DOHH2 (cell line): ENCODE measurements at regions not wholly inside any gene's neighbourhood (a gene's known extent, or its start where the extent isn't known, plus 50 kb on each side); places are given as distances from the start of the nearest gene placed in this dataset.

ENCODE experiments used
- EZH2phosphoT487 ChIP-seq: fragments of 200-600 bp; sonication (generic); IDR thresholded peaks from 2 replicates; pipeline ENCODE4 v1.6.1; 2017; ENCODE audit warnings: borderline replicate concordance, mild to moderate bottlenecking, antibody characterized with exemption, low read length, moderate library complexity, mixed read lengths
- TF ChIP-seq, protein P1 (sequence below): fragments of 200-600 bp; sonication (generic); IDR thresholded peaks from one replicate; pipeline ENCODE4 v1.5.1; 2014; ENCODE audit warnings: antibody characterized with exemption, mild to moderate bottlenecking, low read depth, low read length; ENCODE audit not compliant: poor library complexity, severe bottlenecking

DNA sequence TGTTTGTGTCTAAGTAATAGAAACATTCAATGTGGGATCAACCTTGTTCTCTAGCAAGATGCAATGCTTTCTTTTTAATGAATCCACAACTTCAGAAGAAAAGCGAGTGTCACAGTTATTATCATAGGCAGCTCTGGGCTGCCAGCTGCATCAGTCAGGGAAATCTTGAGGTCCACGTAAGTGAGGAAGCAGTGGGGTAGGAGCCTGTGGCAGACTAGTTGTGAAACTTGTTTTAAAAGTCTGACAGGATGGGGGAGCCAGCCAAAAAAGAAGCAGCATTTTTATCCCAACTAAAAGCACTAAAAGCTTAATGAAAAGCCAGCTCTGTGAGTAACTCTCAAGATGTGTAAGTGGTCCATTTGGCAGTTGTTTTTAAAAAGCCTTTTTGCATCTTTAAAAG is 113.1 kb downstream of the ZNF326 start:
- TF ChIP-seq, protein P1, sequence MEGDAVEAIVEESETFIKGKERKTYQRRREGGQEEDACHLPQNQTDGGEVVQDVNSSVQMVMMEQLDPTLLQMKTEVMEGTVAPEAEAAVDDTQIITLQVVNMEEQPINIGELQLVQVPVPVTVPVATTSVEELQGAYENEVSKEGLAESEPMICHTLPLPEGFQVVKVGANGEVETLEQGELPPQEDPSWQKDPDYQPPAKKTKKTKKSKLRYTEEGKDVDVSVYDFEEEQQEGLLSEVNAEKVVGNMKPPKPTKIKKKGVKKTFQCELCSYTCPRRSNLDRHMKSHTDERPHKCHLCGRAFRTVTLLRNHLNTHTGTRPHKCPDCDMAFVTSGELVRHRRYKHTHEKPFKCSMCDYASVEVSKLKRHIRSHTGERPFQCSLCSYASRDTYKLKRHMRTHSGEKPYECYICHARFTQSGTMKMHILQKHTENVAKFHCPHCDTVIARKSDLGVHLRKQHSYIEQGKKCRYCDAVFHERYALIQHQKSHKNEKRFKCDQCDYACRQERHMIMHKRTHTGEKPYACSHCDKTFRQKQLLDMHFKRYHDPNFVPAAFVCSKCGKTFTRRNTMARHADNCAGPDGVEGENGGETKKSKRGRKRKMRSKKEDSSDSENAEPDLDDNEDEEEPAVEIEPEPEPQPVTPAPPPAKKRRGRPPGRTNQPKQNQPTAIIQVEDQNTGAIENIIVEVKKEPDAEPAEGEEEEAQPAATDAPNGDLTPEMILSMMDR, result no peak
- TF ChIP-seq EZH2phosphoT487, result no peak
